AG20443 (cell line): ENCODE measurements at regions not wholly inside any gene's neighbourhood (a gene's known extent, or its start where the extent isn't known, plus 50 kb on each side); places are given as distances from the start of the nearest gene placed in this dataset.

Experiments used
- DNase-seq: peaks from one replicate; pipeline ENCODE4 v3.0.0; 2012; ENCODE audit warnings: low spot score, mixed read lengths

GRCh38 chr4:22336822-22337221, 179.0 kb downstream of the ADGRA3 start:
- no peak for DNase-seq

- no peak for DNase-seq
These were observed 181.7 kb downstream of the ADGRA3 start for GRCh38 chr4:22334155-22334554.

GRCh38 chr4:22324422-22324821, 191.4 kb downstream of the ADGRA3 start:
- DNase-seq, result no peak

GRCh38 chr4:22323691-22324090, 192.2 kb downstream of the ADGRA3 start:
- no peak for DNase-seq

GRCh38 chr4:22322996-22323395, 192.9 kb downstream of the ADGRA3 start:
- DNase-seq, result no peak

- peak; percentile 13 for DNase-seq
These were observed 200.2 kb downstream of the ADGRA3 start for GRCh38 chr4:22315628-22316027.

- DNase-seq, result no peak
These were observed 201.9 kb downstream of the ADGRA3 start for GRCh38 chr4:22313976-22314375.

- DNase-seq, result no peak
These were observed 203.8 kb downstream of the ADGRA3 start for GRCh38 chr4:22312113-22312512.

- DNase-seq, result no peak
These were observed 214.6 kb downstream of the ADGRA3 start for GRCh38 chr4:22301253-22301652.

- DNase-seq, result no peak
These were observed 216.2 kb downstream of the ADGRA3 start for GRCh38 chr4:22299678-22300077.

GRCh38 chr4:22287631-22288030, 228.2 kb downstream of the ADGRA3 start:
- DNase-seq, result no peak

GRCh38 chr4:22268350-22269025, 247.4 kb downstream of the ADGRA3 start:
- no peak for DNase-seq

GRCh38 chr4:22264261-22264660, 251.6 kb downstream of the ADGRA3 start:
- DNase-seq, result no peak

- DNase-seq, result no peak
These were observed 262.4 kb downstream of the ADGRA3 start for GRCh38 chr4:22253431-22253830.

- no peak for DNase-seq
These were observed 269.0 kb downstream of the ADGRA3 start for GRCh38 chr4:22246847-22247246.

GRCh38 chr4:22245294-22245693, 270.6 kb downstream of the ADGRA3 start:
- DNase-seq, result no peak

GRCh38 chr4:22241415-22241814, 274.5 kb downstream of the ADGRA3 start:
- no peak for DNase-seq

- no peak for DNase-seq
These were observed 275.1 kb downstream of the ADGRA3 start for GRCh38 chr4:22240814-22241213.

GRCh38 chr4:22238742-22239141, 277.1 kb downstream of the ADGRA3 start:
- DNase-seq, result no peak

- DNase-seq, result no peak
These were observed 277.9 kb downstream of the ADGRA3 start for GRCh38 chr4:22237846-22238494.

GRCh38 chr4:22237155-22237751, 278.6 kb downstream of the ADGRA3 start:
- DNase-seq, result no peak

GRCh38 chr4:22235698-22236097, 280.2 kb downstream of the ADGRA3 start:
- no peak for DNase-seq

GRCh38 chr4:22233230-22233629, 282.6 kb downstream of the ADGRA3 start:
- DNase-seq, result no peak

GRCh38 chr4:22220965-22221364, 272.4 kb upstream of the KCNIP4 start:
- DNase-seq, result no peak
